GM23248 (cell line): ENCODE measurements at regions not wholly inside any gene's neighbourhood (a gene's known extent, or its start where the extent isn't known, plus 50 kb on each side); places are given as distances from the start of the nearest gene placed in this dataset.

ENCODE experiments used
- DNase-seq: peaks from one replicate; pipeline ENCODE4 v3.0.0-alpha.2; 2015
- H2AFZ ChIP-seq: fragments of 200-600 bp; sonication (generic); 2 replicates; pipeline ENCODE4 v1.6.1; 2016; ENCODE audit warnings: antibody characterized with exemption
- H3F3A ChIP-seq: fragments of 200-600 bp; sonication (generic); 2 replicates; pipeline ENCODE4 v1.6.1; 2016; ENCODE audit warnings: mild to moderate bottlenecking, antibody characterized with exemption, mixed run types; ENCODE audit not compliant: insufficient read depth
- H3K27ac ChIP-seq: fragments of 200-600 bp; sonication (generic); 2 replicates; pipeline ENCODE4 v1.5.1; 2016; ENCODE audit warnings: mild to moderate bottlenecking
- H3K27me3 ChIP-seq: fragments of 200-600 bp; sonication (generic); replicated peaks from 2 replicates; pipeline ENCODE4 v1.6.1; 2016; ENCODE audit warnings: mild to moderate bottlenecking; ENCODE audit not compliant: insufficient read depth
- H3K36me3 ChIP-seq: fragments of 200-600 bp; sonication (generic); 2 replicates; pipeline ENCODE4 v1.6.1; 2016; ENCODE audit warnings: low read depth, mild to moderate bottlenecking
- H3K4me1 ChIP-seq: fragments of 200-600 bp; sonication (generic); 2 replicates; pipeline ENCODE4 v1.6.1; 2016; ENCODE audit warnings: mild to moderate bottlenecking; ENCODE audit not compliant: insufficient read depth
- H3K4me2 ChIP-seq: fragments of 200-600 bp; sonication (generic); one replicate; pipeline ENCODE4 v1.6.1; 2016; ENCODE audit warnings: mild to moderate bottlenecking; ENCODE audit not compliant: unreplicated experiment
- H3K4me3 ChIP-seq: fragments of 200-600 bp; sonication (generic); 2 replicates; pipeline ENCODE4 v1.5.1; 2016; ENCODE audit warnings: mild to moderate bottlenecking
- H3K79me2 ChIP-seq: fragments of 200-600 bp; sonication (generic); 2 replicates; pipeline ENCODE4 v1.6.1; 2016; ENCODE audit warnings: mild to moderate bottlenecking; ENCODE audit not compliant: insufficient read depth
- H3K9ac ChIP-seq: fragments of 200-600 bp; sonication (generic); 2 replicates; pipeline ENCODE4 v1.6.1; 2016; ENCODE audit warnings: mild to moderate bottlenecking
- H3K9me2 ChIP-seq: fragments of 200-600 bp; sonication (generic); 2 replicates; pipeline ENCODE4 v1.6.1; 2016; ENCODE audit warnings: mixed run types, mild to moderate bottlenecking, moderate library complexity; ENCODE audit not compliant: insufficient read depth
- H3K9me3 ChIP-seq: fragments of 200-600 bp; sonication (generic); one replicate; pipeline ENCODE4 v1.6.1; 2017; ENCODE audit warnings: low read depth
- H4K20me1 ChIP-seq: fragments of 200-600 bp; sonication (generic); 2 replicates; pipeline ENCODE4 v1.6.0; 2016; ENCODE audit not compliant: insufficient read depth
- EZH2 ChIP-seq: fragments of 200-600 bp; sonication (generic); IDR thresholded peaks from 2 replicates; pipeline ENCODE4 v1.6.1; 2018; ENCODE audit warnings: antibody characterized with exemption, mild to moderate bottlenecking; ENCODE audit not compliant: insufficient read depth, poor library complexity, severe bottlenecking
- EZH2phosphoT487 ChIP-seq: fragments of 200-600 bp; sonication (generic); IDR thresholded peaks from 2 replicates; pipeline ENCODE4 v1.6.1; 2018; ENCODE audit warnings: antibody characterized with exemption, moderate library complexity, mild to moderate bottlenecking, low read depth; ENCODE audit not compliant: insufficient read depth
- WGBS, 2 experiments: methylation state at CpG; one replicate each; pipeline ENCODE4 v1.1.6; 2015 to 2017; ENCODE audit warnings: low lambda C conversion rate in 2 of 2, low coverage in 1 of 2; ENCODE audit errors: missing lambda C conversion rate in 2 of 2; 5-methylcytosine and 5-hydroxymethylcytosine counted together
- in situ Hi-C: fragments of 300-500 bp; cut with MboI; formaldehyde crosslinking; loops from 2 replicates; pipeline ENCODE4 v1.15.0; 2020

GRCh38 chr6:23417133-23417532, 708.9 kb upstream of the NRSN1 start:
- H3K79me2 ChIP-seq: no peaks in the 10 kb centered on the region
- H3K4me3 ChIP-seq: no peak overlapping the region
- no peak overlapping the region for H3K27ac ChIP-seq
- H2AFZ ChIP-seq: no peak overlapping the region
- no peaks in the 10 kb centered on the region for H3K36me3 ChIP-seq
- no peaks in the 10 kb centered on the region for H3K27me3 ChIP-seq
- H3K9me2 ChIP-seq: no peaks in the 10 kb centered on the region
- no peaks in the 10 kb centered on the region for H3F3A ChIP-seq
- H3K4me2 ChIP-seq: no peak overlapping the region
- H4K20me1 ChIP-seq: no peaks in the 10 kb centered on the region
- H3K4me1 ChIP-seq: peaks cover 4% of the 10 kb centered on the region; the same call in 1 of the 2 replicates
- H3K9me3 ChIP-seq: peaks cover 3% of the 10 kb centered on the region
- TF ChIP-seq EZH2 (no peak), EZH2phosphoT487 (no peak)
- WGBS, 2 experiments: 56 to 65% methylated on average over 9 of the region's 9 CpGs
- in situ Hi-C loops: no loop called here
- H3K9ac ChIP-seq: no peak overlapping the region
- DNase-seq: no peak

- Histone ChIP-seq H3K9ac (no peak overlapping the region), H2AFZ (no peak overlapping the region), H3K79me2 (no peaks in the 10 kb centered on the region), H3K27me3 (no peaks in the 10 kb centered on the region), H4K20me1 (no peaks in the 10 kb centered on the region), H3K9me2 (no peaks in the 10 kb centered on the region), H3K9me3 (no peaks in the 10 kb centered on the region), H3K36me3 (no peaks in the 10 kb centered on the region), H3K4me3 (no peak overlapping the region), H3K4me1 (no peaks in the 10 kb centered on the region), H3F3A (no peaks in the 10 kb centered on the region), H3K4me2 (no peak overlapping the region), H3K27ac (no peak overlapping the region)
- 51 to 64% methylated on average over 3 of the region's 3 CpGs for WGBS, 2 experiments
- in situ Hi-C loops: no loop called here
- DNase-seq: no peak
- TF ChIP-seq EZH2 (no peak), EZH2phosphoT487 (no peak)
Measured at GRCh38 chr6:23418095-23418494, 707.9 kb upstream of the NRSN1 start.

- H2AFZ ChIP-seq: no peak overlapping the region
- no peak for DNase-seq
- 41 to 67% methylated on average over 1 of the region's 1 CpG for WGBS, 2 experiments
- H3K4me2 ChIP-seq: no peak overlapping the region
- no peaks in the 10 kb centered on the region for H3K4me1 ChIP-seq
- H3K9me3 ChIP-seq: no peaks in the 10 kb centered on the region
- no peaks in the 10 kb centered on the region for H3F3A ChIP-seq
- H3K9ac ChIP-seq: no peak overlapping the region
- no peaks in the 10 kb centered on the region for H3K36me3 ChIP-seq
- no peaks in the 10 kb centered on the region for H3K27me3 ChIP-seq
- no peak overlapping the region for H3K4me3 ChIP-seq
- H3K27ac ChIP-seq: no peak overlapping the region
- no peaks in the 10 kb centered on the region for H3K79me2 ChIP-seq
- in situ Hi-C loops: no loop called here
- no peaks in the 10 kb centered on the region for H4K20me1 ChIP-seq
- H3K9me2 ChIP-seq: no peaks in the 10 kb centered on the region
- TF ChIP-seq EZH2phosphoT487 (no peak), EZH2 (no peak)
Measured at GRCh38 chr6:23419046-23419445, 707.0 kb upstream of the NRSN1 start.

- no peaks in the 10 kb centered on the region for H3F3A ChIP-seq
- 36 to 40% methylated on average over 4 of the region's 4 CpGs for WGBS, 2 experiments
- H3K4me2 ChIP-seq: no peak overlapping the region
Measured at GRCh38 chr6:23420659-23421350, 705.2 kb upstream of the NRSN1 start.

DNA sequence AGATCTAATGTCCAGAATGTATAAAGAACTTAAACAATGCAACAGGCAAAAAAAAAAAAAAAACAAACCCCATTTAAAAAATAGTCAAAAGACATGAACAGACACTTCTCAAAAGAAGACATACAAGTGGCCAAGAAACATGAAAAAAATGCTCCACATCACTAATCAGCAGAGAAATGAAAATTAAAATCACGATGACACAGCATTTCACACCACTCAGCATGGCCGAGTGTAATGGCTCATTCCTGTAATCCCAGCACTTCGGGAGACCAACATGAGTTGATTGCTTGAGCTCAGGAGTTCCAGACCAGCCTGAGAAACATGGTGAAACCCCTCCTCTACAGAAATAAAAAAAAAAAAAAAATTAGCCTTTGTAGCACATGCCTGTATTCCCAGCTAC, 701.4 kb upstream of the NRSN1 start:
- Histone ChIP-seq H3K9me3 (no peaks in the 10 kb centered on the region), H3K9ac (no peak overlapping the region), H3K79me2 (no peaks in the 10 kb centered on the region), H3K36me3 (no peaks in the 10 kb centered on the region), H4K20me1 (no peaks in the 10 kb centered on the region), H3F3A (no peaks in the 10 kb centered on the region), H2AFZ (no peak overlapping the region), H3K27ac (no peak overlapping the region), H3K27me3 (no peaks in the 10 kb centered on the region), H3K4me2 (no peak overlapping the region), H3K4me1 (no peaks in the 10 kb centered on the region), H3K9me2 (no peaks in the 10 kb centered on the region), H3K4me3 (no peak overlapping the region)
- TF ChIP-seq EZH2: no peak
- TF ChIP-seq EZH2phosphoT487: no peak
- no peak for DNase-seq
- in situ Hi-C loops: no loop called here
- 58 to 68% methylated on average over 3 of the region's 3 CpGs for WGBS, 2 experiments

More at GRCh38 chr6:23420659-23421350, 705.2 kb upstream of the NRSN1 start:
- H2AFZ ChIP-seq: no peak overlapping the region
- no peak overlapping the region for H3K4me3 ChIP-seq
- no peaks in the 10 kb centered on the region for H3K9me3 ChIP-seq
- no peaks in the 10 kb centered on the region for H3K36me3 ChIP-seq
- no peaks in the 10 kb centered on the region for H3K27me3 ChIP-seq
- no peaks in the 10 kb centered on the region for H4K20me1 ChIP-seq
- in situ Hi-C loops: no loop called here
- H3K4me1 ChIP-seq: no peaks in the 10 kb centered on the region
- TF ChIP-seq EZH2phosphoT487 (no peak), EZH2 (no peak)
- H3K9ac ChIP-seq: no peak overlapping the region
- DNase-seq: no peak
- H3K9me2 ChIP-seq: no peaks in the 10 kb centered on the region
- no peak overlapping the region for H3K27ac ChIP-seq
- no peaks in the 10 kb centered on the region for H3K79me2 ChIP-seq
